ENCODE measurements at regions not wholly inside any gene's neighbourhood (a gene's known extent, or its start where the extent isn't known, plus 50 kb on each side); places are given as distances from the start of the nearest gene placed in this dataset.
"Not testable (repeated sequence)": the region's sequence is repeated elsewhere in the genome, so short reads cannot be mapped to it uniquely, and the experiment has no call there.

DNA sequence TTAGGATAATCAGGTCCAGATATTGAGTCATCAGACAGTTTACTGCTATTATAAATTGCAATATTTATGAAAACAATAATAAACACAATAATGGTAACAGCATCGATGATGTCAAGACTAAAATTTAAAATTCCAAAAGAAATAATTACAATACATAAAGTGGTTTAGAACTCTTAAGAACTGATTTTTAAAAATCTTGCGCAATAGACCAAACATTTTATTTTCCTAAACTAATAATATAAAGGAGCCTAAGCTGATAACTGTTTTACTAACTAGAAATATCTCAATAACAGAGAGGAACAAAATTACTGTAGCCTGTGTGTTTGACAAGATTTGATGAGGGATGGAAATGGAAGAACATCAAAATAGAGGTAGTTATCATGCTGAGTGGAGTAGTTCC lies 93.9 kb upstream of the TRHDE start:
- Mint-ChIP-seq H3K4me1 (ENCODE audit: low read depth) (no peaks in the 10 kb centered on the region), H3K27me3 (ENCODE audit: low read depth) (peaks cover 2% of the 10 kb centered on the region), H3K27ac (no peak overlapping the region), H3K4me3 (no peak overlapping the region), H3K9me3 (no peaks in the 10 kb centered on the region), H3K36me3 (ENCODE audit: low read depth) (no peaks in the 10 kb centered on the region)
- intact Hi-C loops (cut with micrococcal nuclease), result no loop called here
- no peak for DNase-seq
- CTCF ChIA-PET, result no interaction called here

DNA sequence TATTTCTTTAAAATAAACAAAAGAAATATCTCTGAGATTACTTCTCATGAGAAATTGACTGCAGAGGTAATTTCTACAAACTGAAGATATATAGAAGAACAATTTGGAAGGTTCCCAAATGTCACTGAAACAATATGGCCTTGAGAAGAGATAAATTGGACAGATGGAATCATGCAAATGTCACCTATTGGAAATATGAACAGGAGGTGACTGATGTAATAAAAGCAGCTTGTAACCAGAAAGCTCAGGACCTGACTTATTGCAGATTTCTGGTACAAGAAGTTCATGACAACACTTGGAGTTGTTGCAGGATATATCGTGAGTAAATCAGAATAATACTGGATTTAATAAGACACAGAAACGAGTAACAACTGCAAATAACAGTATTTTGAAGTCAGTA lies 93.3 kb upstream of the TRHDE start:
- no peaks in the 10 kb centered on the region for H3K4me1 Mint-ChIP-seq (ENCODE audit: low read depth)
- intact Hi-C loops (cut with micrococcal nuclease), result no loop called here
- CTCF ChIA-PET, result no interaction called here

GRCh38 chr12:72179841-72180240 lies 92.3 kb upstream of the TRHDE start:
- Mint-ChIP-seq H3K27ac (no peak overlapping the region), H3K36me3 (ENCODE audit: low read depth) (no peaks in the 10 kb centered on the region), H3K4me1 (ENCODE audit: low read depth) (no peaks in the 10 kb centered on the region), H3K27me3 (ENCODE audit: low read depth) (no peaks in the 10 kb centered on the region), H3K4me3 (no peak overlapping the region), H3K9me3 (no peaks in the 10 kb centered on the region)
- CTCF ChIA-PET, result no interaction called here
- intact Hi-C loops (cut with micrococcal nuclease), result no loop called here
- no peak for DNase-seq

More for the DNA sequence above, 93.3 kb upstream of the TRHDE start:
- H3K27me3 Mint-ChIP-seq (ENCODE audit: low read depth), result peaks cover 2% of the 10 kb centered on the region
- H3K4me3 Mint-ChIP-seq, result no peak overlapping the region
- DNase-seq, result no peak
- H3K27ac Mint-ChIP-seq, result no peak overlapping the region
- no peaks in the 10 kb centered on the region for H3K36me3 Mint-ChIP-seq (ENCODE audit: low read depth)
- no peaks in the 10 kb centered on the region for H3K9me3 Mint-ChIP-seq

GRCh38 chr12:72184971-72185533 lies 87.1 kb upstream of the TRHDE start:
- intact Hi-C loops (cut with micrococcal nuclease); H3K4me3 Mint-ChIP-seq: not testable (repeated sequence)

GRCh38 chr12:72189266-72189665 lies 82.9 kb upstream of the TRHDE start:
- CTCF ChIA-PET, result no interaction called here
- Mint-ChIP-seq H3K4me1 (ENCODE audit: low read depth) (no peaks in the 10 kb centered on the region), H3K36me3 (ENCODE audit: low read depth) (no peaks in the 10 kb centered on the region), H3K27me3 (ENCODE audit: low read depth) (no peaks in the 10 kb centered on the region), H3K4me3 (no peak overlapping the region), H3K9me3 (no peaks in the 10 kb centered on the region), H3K27ac (no peak overlapping the region)
- DNase-seq, result no peak
- intact Hi-C loops (cut with micrococcal nuclease), result no loop called here

More at GRCh38 chr12:72184971-72185533, 87.1 kb upstream of the TRHDE start:
- H3K27ac Mint-ChIP-seq; DNase-seq; H3K4me1 Mint-ChIP-seq (ENCODE audit: low read depth); H3K27me3 Mint-ChIP-seq (ENCODE audit: low read depth); H3K9me3 Mint-ChIP-seq; H3K36me3 Mint-ChIP-seq (ENCODE audit: low read depth); CTCF ChIA-PET: not testable (repeated sequence)

DNA sequence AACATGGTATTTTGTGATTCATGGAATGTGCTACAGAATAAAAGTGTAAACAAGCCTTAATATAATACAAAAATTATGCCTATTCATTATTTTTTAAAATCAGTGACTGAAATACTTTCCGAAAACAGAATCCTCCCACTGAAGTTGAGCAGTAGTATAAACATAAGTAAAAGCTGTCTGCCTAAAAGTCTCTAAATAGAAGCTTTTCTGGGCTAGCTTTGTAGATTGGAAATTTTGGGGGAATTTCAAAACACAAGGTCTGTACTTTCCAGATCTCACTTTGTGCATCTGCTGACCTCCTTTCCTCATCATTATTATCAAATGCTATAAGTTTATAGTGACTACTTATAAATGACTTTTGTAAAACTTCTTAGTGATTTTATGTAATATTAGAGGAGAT lies 80.4 kb upstream of the TRHDE start:
- Mint-ChIP-seq H3K27me3 (ENCODE audit: low read depth) (no peaks in the 10 kb centered on the region), H3K4me3 (no peak overlapping the region), H3K9me3 (peaks cover 4% of the 10 kb centered on the region), H3K4me1 (ENCODE audit: low read depth) (no peaks in the 10 kb centered on the region), H3K27ac (no peak overlapping the region), H3K36me3 (ENCODE audit: low read depth) (peaks cover under 1% of the 10 kb centered on the region)
- CTCF ChIA-PET, result no interaction called here
- no peak for DNase-seq
- intact Hi-C loops (cut with micrococcal nuclease), result no loop called here

GRCh38 chr12:72197790-72198189 lies 74.4 kb upstream of the TRHDE start:
- DNase-seq, result no peak
- H3K9me3 Mint-ChIP-seq, result peaks cover 6% of the 10 kb centered on the region
- H3K4me1 Mint-ChIP-seq (ENCODE audit: low read depth), result no peaks in the 10 kb centered on the region
- H3K27ac Mint-ChIP-seq, result no peak overlapping the region
- CTCF ChIA-PET, result no interaction called here
- H3K27me3 Mint-ChIP-seq (ENCODE audit: low read depth), result no peaks in the 10 kb centered on the region
- no peak overlapping the region for H3K4me3 Mint-ChIP-seq
- peaks cover 1% of the 10 kb centered on the region for H3K36me3 Mint-ChIP-seq (ENCODE audit: low read depth)
- intact Hi-C loops (cut with micrococcal nuclease), result no loop called here

- DNase-seq, result no peak
- no peaks in the 10 kb centered on the region for H3K27me3 Mint-ChIP-seq (ENCODE audit: low read depth)
- H3K27ac Mint-ChIP-seq, result no peak overlapping the region
- CTCF ChIA-PET, result no interaction called here
- intact Hi-C loops (cut with micrococcal nuclease), result no loop called here
- peaks cover 1% of the 10 kb centered on the region for H3K36me3 Mint-ChIP-seq (ENCODE audit: low read depth)
- H3K4me1 Mint-ChIP-seq (ENCODE audit: low read depth), result no peaks in the 10 kb centered on the region
- no peak overlapping the region for H3K4me3 Mint-ChIP-seq
- H3K9me3 Mint-ChIP-seq, result peaks cover 3% of the 10 kb centered on the region
Observed at GRCh38 chr12:72201457-72201856, 70.7 kb upstream of the TRHDE start.

DNA sequence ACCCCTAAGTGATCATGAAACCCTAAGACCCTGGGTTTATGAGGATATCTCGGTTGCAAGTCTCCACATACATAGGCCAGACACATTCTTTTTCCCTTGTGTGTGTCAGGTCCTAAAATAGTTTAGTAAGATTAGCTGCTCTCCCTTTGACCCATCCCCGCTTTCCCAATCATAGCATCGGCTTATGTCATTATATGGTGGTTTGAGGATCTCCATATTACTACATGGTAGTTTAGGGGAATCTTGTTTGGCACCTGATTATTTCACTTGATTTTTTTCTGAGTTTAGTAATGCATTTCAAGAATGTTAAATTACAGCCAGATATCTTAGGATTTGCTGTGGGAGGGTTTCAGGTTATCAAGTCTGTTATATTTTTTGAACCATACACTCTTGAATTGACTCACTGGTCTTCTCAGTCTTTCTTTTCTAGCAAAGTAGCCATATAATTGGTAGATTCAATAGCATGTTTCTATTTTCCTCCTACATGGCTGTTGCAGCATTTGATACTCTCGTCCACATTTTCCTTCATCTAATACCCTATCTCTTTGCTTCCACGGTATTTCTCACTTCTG lies 68.3 kb upstream of the TRHDE start:
- CTCF ChIA-PET, result interaction anchor here (1.0 kb wide), 1 partner anchor 10 kb away, joined by 4 read pairs; no protein-coding TSS in a partner anchor
- no peaks in the 10 kb centered on the region for H3K4me1 Mint-ChIP-seq (ENCODE audit: low read depth)
- H3K36me3 Mint-ChIP-seq (ENCODE audit: low read depth), result no peaks in the 10 kb centered on the region
- no peak for DNase-seq
- no peaks in the 10 kb centered on the region for H3K27me3 Mint-ChIP-seq (ENCODE audit: low read depth)
- H3K4me3 Mint-ChIP-seq, result no peak overlapping the region
- H3K9me3 Mint-ChIP-seq, result no peaks in the 10 kb centered on the region
- intact Hi-C loops (cut with micrococcal nuclease), result no loop called here
- H3K27ac Mint-ChIP-seq, result no peak overlapping the region

DNA sequence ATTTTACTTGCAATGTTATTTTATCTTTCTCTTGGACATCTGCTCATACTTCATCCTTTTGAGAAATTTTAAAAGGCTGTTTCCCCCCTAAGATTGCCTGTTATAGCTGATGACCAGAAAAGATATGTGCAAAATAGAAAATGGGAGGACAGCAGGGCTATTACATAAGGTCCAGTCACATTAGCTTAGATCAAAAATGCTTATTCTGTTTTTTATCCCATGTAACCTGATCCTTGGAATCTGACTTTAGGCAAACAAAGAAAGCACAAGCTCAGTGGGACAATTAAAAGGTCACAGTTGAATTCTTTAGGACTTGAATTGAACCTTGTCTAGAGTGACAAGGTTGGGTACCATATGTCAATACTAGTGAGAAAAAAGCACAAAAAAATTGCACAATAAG lies 65.1 kb upstream of the TRHDE start:
- H3K27me3 Mint-ChIP-seq (ENCODE audit: low read depth), result no peaks in the 10 kb centered on the region
- DNase-seq, result no peak
- H3K27ac Mint-ChIP-seq, result no peak overlapping the region
- intact Hi-C loops (cut with micrococcal nuclease), result no loop called here
- no peak overlapping the region for H3K4me3 Mint-ChIP-seq
- H3K36me3 Mint-ChIP-seq (ENCODE audit: low read depth), result no peaks in the 10 kb centered on the region
- no peaks in the 10 kb centered on the region for H3K9me3 Mint-ChIP-seq
- H3K4me1 Mint-ChIP-seq (ENCODE audit: low read depth), result no peaks in the 10 kb centered on the region
- CTCF ChIA-PET, result no interaction called here

- no peaks in the 10 kb centered on the region for H3K36me3 Mint-ChIP-seq (ENCODE audit: low read depth)
- CTCF ChIA-PET, result no interaction called here
- intact Hi-C loops (cut with micrococcal nuclease), result no loop called here
- DNase-seq, result no peak
- H3K4me1 Mint-ChIP-seq (ENCODE audit: low read depth), result no peaks in the 10 kb centered on the region
- H3K4me3 Mint-ChIP-seq, result no peak overlapping the region
- H3K27me3 Mint-ChIP-seq (ENCODE audit: low read depth), result no peaks in the 10 kb centered on the region
- H3K9me3 Mint-ChIP-seq, result no peaks in the 10 kb centered on the region
- no peak overlapping the region for H3K27ac Mint-ChIP-seq
Observed at GRCh38 chr12:72207486-72208409, 64.4 kb upstream of the TRHDE start.

GRCh38 chr12:72209086-72209485 lies 63.1 kb upstream of the TRHDE start:
- H3K36me3 Mint-ChIP-seq (ENCODE audit: low read depth), result no peaks in the 10 kb centered on the region
- no peak for DNase-seq
- H3K27me3 Mint-ChIP-seq (ENCODE audit: low read depth), result no peaks in the 10 kb centered on the region
- no peak overlapping the region for H3K27ac Mint-ChIP-seq
- CTCF ChIA-PET, result no interaction called here
- intact Hi-C loops (cut with micrococcal nuclease), result no loop called here
- H3K4me1 Mint-ChIP-seq (ENCODE audit: low read depth), result no peaks in the 10 kb centered on the region
- H3K4me3 Mint-ChIP-seq, result no peak overlapping the region
- no peaks in the 10 kb centered on the region for H3K9me3 Mint-ChIP-seq

- Mint-ChIP-seq H3K4me3 (no peak overlapping the region), H3K4me1 (ENCODE audit: low read depth) (no peaks in the 10 kb centered on the region), H3K9me3 (no peaks in the 10 kb centered on the region), H3K27me3 (ENCODE audit: low read depth) (peaks cover 5% of the 10 kb centered on the region), H3K27ac (no peak overlapping the region), H3K36me3 (ENCODE audit: low read depth) (no peaks in the 10 kb centered on the region)
- CTCF ChIA-PET, result interaction anchor here (1.0 kb wide), 1 partner anchor 10 kb away, joined by 4 read pairs; no protein-coding TSS in a partner anchor
- DNase-seq, result no peak
- intact Hi-C loops (cut with micrococcal nuclease), result no loop called here
Observed at GRCh38 chr12:72214163-72214562, 58.0 kb upstream of the TRHDE start.

Measured in activated naive CD4-positive, alpha-beta T cell treated with anti-CD3 and anti-CD28 coated beads for 36 hours (primary cell).